Mesodermal cell (in vitro differentiated cells): ENCODE measurements at regions not wholly inside any gene's neighbourhood (a gene's known extent, or its start where the extent isn't known, plus 50 kb on each side); places are given as distances from the start of the nearest gene placed in this dataset.
A peak's percentile ranks its signal among the peaks of the same experiment; 100 is the strongest.

Experiments
- H3K27ac ChIP-seq: 2 replicates; pipeline ENCODE4 v1.7.0; 2013; ENCODE audit warnings: mild to moderate bottlenecking, low read depth, low read length, moderate library complexity; ENCODE audit not compliant: severe bottlenecking
- H3K36me3 ChIP-seq: 2 replicates; pipeline ENCODE4 v1.7.1; 2013; ENCODE audit warnings: mild to moderate bottlenecking, low read length, moderate library complexity; ENCODE audit not compliant: control insufficient read depth, insufficient read depth
- H3K4me1 ChIP-seq: one replicate; pipeline ENCODE4 v1.7.1; 2013; ENCODE audit warnings: mild to moderate bottlenecking, low read length; ENCODE audit not compliant: insufficient read depth, control insufficient read depth, poor library complexity, severe bottlenecking
- H3K4me3 ChIP-seq: 2 replicates; pipeline ENCODE4 v1.7.0; 2013; ENCODE audit warnings: low read length, control low read depth, mild to moderate bottlenecking; ENCODE audit not compliant: insufficient read depth, poor library complexity, severe bottlenecking; ENCODE audit errors: extremely low read depth
- H3K9me3 ChIP-seq: 2 replicates; pipeline ENCODE4 v1.7.1; 2013; ENCODE audit warnings: mild to moderate bottlenecking, low read length, moderate library complexity; ENCODE audit not compliant: control insufficient read depth
- WGBS, 2 experiments: methylation state at CpG; one replicate each; pipeline ENCODE4 v1.1.5; 2013; ENCODE audit warnings: missing lambda C conversion rate in 2 of 2; ENCODE audit not compliant: insufficient coverage in 2 of 2; 5-methylcytosine and 5-hydroxymethylcytosine counted together

DNA sequence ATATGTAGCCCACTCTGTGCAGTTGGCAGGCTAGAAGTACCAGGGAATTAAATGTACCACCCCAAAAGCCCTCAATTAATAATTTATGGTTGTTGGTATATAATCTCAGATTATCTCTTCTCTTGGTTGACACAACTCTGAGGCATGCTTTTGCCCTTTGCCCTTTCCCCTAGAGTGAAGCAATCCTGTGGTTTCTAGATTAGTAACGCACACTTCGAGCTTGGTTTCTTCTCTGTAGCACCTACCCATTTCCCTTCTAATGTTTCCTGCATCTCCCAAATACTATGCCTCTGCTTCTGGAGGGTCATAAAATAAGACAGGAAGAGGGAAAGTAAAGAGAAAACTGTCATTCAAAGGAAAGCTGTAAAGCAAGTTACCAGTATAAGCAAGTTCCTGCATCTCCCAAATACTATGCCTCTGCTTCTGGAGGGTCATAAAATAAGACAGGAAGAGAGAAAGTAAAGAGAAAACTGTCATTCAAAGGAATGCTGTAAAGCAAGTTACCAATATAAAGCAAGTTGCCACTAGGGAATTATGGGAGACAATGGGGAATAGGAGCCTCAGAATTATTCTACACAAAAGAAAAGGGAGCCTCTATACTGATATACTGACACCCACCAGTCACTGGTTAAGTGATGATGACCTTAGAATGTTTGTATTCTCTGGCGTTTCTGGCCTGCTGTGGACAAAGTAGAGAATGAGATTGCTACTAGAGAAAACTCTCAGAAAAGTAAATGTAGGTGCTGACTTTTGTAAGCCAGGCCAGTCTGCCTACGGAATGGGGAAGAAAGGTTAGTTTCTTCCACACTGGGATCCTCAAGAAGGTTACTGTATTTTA lies 862.6 kb upstream of the MAN1A1 start:
- Histone ChIP-seq H3K27ac (peak overlapping the region; percentile 26), H3K4me3 (no peak overlapping the region), H3K4me1 (peaks cover 3% of the 10 kb centered on the region), H3K9me3 (no peaks in the 10 kb centered on the region), H3K36me3 (no peaks in the 10 kb centered on the region)
- 71 to 100% methylated on average over 1 to 2 of the region's 4 CpGs for WGBS, 2 experiments

DNA sequence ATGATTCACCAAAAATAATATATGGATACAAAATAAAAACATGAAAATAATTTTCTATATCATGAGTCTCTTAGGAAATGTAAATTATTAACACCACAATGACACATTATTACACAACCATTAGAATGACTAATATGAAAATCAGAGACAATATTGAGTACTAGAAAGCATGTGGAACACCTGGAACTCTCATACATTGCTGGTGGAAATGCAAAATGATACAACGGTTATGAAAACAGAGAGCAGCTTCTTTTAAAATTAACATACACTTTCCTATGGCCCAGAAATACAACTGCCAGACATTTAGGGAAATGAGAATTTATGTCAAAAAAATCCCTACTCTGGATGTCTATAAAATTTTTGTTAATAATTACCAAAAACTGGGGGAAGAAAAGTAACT lies 853.3 kb upstream of the MAN1A1 start:
- no CpG with 5 or more reads among the region's 1 CpG for WGBS, 2 experiments
- H3K4me1 ChIP-seq = peaks cover 7% of the 10 kb centered on the region
- H3K9me3 ChIP-seq = peaks cover 4% of the 10 kb centered on the region

DNA sequence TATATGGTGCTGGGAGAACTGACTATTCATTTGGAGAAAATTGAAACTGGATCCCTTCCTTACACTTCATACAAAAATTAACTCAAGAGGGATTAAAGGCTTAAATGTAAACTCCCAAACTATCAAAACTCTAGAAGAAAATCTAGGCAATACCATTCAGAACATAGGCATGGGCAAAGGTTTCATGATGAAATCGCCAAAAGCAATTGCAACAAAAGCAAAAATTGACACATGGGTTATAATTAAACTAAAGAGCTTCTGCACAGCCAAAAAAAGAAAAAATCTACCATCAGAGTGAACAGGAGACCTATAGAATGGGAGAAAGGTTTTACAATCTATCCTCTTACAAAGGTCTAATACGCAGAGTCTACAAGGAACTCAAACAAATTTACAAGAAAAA lies 851.3 kb upstream of the MAN1A1 start:
- Histone ChIP-seq H3K9me3 (peaks cover 4% of the 10 kb centered on the region), H3K36me3 (no peaks in the 10 kb centered on the region), H3K4me1 (peaks cover 16% of the 10 kb centered on the region), H3K27ac (no peak overlapping the region), H3K4me3 (no peak overlapping the region)
- whole genome bisulfite sequencing, 2 experiments = no CpG with 5 or more reads among the region's 2 CpGs

More for the DNA sequence above, 853.3 kb upstream of the MAN1A1 start:
- H3K27ac ChIP-seq = no peak overlapping the region
- no peak overlapping the region for H3K4me3 ChIP-seq
- H3K36me3 ChIP-seq = no peaks in the 10 kb centered on the region

DNA sequence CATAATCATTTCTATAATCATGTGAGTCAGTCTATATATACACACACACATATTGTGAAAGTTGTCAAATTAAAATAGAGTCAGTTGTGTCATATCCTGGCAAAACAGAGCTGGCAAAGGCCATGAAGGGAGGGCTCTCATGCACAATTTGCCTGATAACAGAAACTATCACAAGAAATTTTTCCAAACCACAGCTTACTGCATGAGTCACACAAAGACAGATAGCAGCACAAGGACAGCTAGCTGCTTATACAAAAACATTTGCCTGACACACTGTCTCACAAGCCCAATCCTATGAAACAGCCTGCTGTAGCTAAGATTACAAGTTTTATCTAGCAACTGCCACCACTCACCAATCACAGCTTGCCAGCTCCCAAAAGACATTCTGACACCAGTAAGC lies 848.5 kb upstream of the MAN1A1 start:
- H3K4me3 ChIP-seq = no peak overlapping the region
- peak overlapping the region; percentile 90 for H3K27ac ChIP-seq

DNA sequence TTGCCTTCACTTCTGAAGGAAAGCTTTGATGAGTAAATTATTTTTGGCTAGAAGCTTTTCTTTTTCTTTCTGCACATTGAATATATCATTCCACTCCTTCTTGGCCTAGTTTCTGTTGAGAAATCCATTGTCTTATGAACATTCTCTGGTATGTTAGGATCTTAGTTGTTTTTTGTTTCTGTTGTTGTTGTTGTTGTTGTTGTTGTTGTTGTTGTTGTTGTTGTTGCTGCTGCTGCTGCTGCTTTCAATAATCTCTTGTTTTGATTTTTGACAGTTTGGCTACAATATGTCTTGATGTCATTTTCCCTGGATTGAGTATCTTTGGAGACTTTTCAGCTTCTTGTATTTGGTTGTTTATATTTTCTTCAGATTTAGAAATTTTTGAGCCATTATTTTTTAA lies 836.5 kb upstream of the MAN1A1 start:
- Histone ChIP-seq H3K4me3 (no peak overlapping the region), H3K36me3 (no peaks in the 10 kb centered on the region), H3K9me3 (no peaks in the 10 kb centered on the region), H3K27ac (no peak overlapping the region), H3K4me1 (no peaks in the 10 kb centered on the region)

More for the DNA sequence above, 848.5 kb upstream of the MAN1A1 start:
- Histone ChIP-seq H3K4me1 (peaks cover 16% of the 10 kb centered on the region), H3K9me3 (no peaks in the 10 kb centered on the region), H3K36me3 (no peaks in the 10 kb centered on the region)

DNA sequence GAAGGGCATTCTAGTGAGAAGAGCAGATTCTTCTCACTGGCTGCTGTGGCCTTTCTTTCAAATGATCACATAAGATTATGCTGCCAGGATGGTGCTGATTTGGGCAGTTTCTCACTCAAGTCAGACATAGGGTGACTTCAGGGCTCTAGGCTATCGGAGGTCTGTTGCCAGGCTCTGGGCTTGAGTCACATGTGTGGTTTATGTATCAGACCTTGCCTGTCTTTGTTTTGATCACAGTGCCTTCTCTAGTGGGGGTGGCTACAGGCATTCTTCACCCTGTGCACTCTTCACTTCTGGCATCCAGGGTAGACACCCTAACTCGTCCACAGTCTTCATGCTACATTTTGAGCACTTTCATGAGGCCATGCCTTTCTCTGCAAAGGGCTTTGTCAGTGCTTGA lies 823.7 kb upstream of the MAN1A1 start:
- Histone ChIP-seq H3K27ac (no peak overlapping the region), H3K4me3 (no peak overlapping the region), H3K9me3 (no peaks in the 10 kb centered on the region), H3K4me1 (no peaks in the 10 kb centered on the region), H3K36me3 (no peaks in the 10 kb centered on the region)
- 80 to 92% methylated on average over 1 to 2 of the region's 2 CpGs for WGBS, 2 experiments

DNA sequence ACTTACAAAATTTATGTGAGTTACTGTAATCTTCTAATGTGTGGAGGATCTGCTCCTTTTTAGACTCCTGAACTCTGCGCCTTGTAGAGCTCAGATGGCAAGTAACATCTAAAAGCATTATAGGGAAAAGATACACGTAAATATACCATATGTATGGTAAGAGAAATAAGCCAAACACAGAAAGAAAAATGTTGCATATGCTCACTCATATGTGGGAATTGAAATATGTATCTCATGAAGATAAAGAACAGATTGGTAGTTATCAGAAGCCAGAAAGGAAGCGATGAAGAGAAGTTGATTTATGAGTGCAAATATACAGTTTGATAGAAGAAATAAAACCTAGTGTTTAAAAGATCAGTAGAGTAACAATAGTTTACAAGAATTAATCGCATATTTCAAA lies 815.0 kb upstream of the MAN1A1 start:
- no peaks in the 10 kb centered on the region for H3K36me3 ChIP-seq
- H3K4me1 ChIP-seq = no peaks in the 10 kb centered on the region
- H3K27ac ChIP-seq = no peak overlapping the region
- no peaks in the 10 kb centered on the region for H3K9me3 ChIP-seq
- WGBS, 2 experiments = no CpG with 5 or more reads among the region's 4 CpGs
- H3K4me3 ChIP-seq = no peak overlapping the region

DNA sequence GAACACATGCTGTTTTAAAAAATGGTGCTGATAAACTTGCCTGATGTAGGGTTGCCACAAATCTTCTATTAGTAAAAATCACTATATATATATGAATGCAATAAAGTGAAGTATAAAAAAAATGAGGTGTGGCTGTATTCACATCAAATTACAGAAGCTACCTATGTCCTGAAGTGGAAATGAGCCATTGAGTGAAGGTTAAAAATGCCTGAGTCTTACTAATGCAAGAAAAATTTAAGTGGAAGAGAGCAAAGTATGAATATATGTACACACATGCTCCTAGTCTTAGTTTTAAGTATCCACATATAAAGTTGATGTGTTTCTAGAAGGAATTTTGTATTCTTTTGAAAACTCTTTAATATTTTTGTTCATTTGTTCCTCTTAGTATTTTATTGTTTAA lies 808.3 kb upstream of the MAN1A1 start:
- H3K4me3 ChIP-seq = no peak overlapping the region
- no peak overlapping the region for H3K27ac ChIP-seq
- H3K36me3 ChIP-seq = no peaks in the 10 kb centered on the region
- no peaks in the 10 kb centered on the region for H3K4me1 ChIP-seq
- H3K9me3 ChIP-seq = no peaks in the 10 kb centered on the region

DNA sequence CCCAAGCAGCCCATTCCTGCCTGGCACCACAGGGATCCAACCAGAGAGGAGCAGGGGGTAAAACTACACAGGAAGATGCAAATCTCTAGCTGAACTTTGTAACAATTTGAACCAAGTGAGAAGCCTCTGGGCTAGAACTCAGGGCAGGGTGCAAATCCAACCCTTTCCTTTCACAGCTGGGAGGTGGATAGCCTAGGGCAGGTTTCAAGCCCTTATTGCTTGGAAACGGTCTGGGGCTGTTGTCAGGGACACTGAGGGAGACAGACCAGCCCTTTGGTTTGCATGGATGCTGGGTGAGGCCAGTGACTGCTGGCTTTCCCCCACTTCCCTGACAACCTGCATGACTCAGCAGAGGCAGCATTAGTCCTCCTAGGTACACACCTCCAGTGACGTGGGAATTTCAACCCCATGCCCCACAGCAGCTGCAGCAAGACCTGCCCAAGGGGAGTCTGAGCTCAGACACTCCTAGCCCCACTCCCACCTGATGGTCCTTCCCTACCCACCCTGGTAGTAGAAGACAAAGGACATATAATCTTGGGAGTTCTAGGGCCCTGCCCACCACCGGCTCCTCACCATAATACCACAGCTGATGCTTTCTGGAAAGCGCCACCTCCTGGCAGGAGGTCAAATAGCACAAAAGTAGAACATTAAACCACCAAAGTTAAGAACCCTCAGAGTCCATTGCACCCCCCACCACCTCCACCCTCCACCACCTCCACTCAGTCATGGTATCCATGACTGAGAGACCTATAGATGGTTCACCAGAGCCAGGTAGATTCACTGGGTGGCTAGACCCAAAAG lies 797.7 kb upstream of the MAN1A1 start:
- 82 to 86% methylated on average over 2 of the region's 4 CpGs for whole genome bisulfite sequencing, 2 experiments
- Histone ChIP-seq H3K4me3 (no peak overlapping the region), H3K27ac (no peak overlapping the region), H3K9me3 (no peaks in the 10 kb centered on the region), H3K4me1 (peaks cover 2% of the 10 kb centered on the region), H3K36me3 (no peaks in the 10 kb centered on the region)

DNA sequence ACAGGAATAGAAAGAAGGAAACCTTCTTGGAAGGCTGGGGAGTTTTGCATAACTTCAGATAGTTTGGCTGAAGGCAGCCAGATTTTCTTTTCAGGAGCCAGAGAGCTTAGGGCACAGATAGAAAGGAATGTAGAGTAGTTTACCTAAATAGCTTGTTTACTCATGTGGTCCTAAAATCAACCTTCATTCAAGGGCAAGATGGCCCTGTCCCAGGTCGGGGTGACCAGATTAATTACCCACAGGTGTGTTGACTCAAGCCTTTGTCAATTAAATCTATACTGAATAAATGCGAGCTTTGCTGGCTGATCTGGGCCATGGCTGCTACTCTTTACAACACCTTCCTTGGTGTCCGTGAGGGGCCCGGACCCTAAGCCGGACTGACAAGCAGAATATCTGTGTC lies 792.0 kb upstream of the MAN1A1 start:
- Histone ChIP-seq H3K27ac (no peak overlapping the region), H3K4me3 (no peak overlapping the region), H3K4me1 (no peaks in the 10 kb centered on the region), H3K9me3 (no peaks in the 10 kb centered on the region), H3K36me3 (no peaks in the 10 kb centered on the region)
- WGBS, 2 experiments = 78 to 90% methylated on average over 2 to 5 of the region's 5 CpGs

DNA sequence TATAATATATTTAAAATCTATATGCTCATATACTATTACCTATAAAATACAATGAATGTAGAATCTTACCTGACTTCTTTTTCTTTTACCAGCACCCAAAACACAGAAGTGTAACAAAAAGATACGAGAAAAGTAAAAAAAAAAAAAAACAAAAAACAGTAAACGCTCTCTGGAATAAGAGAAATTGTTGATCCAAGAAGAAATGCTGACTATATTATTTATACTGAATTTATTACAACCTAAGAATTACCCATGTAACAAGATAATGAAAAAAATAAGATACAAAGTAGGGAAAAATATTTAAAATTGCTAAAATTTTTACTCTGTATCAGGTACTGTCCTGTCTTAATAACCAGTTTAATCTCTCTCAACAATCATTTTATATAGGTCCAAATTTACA lies 787.9 kb upstream of the MAN1A1 start:
- Histone ChIP-seq H3K4me1 (no peaks in the 10 kb centered on the region), H3K36me3 (no peaks in the 10 kb centered on the region), H3K27ac (no peak overlapping the region), H3K9me3 (no peaks in the 10 kb centered on the region), H3K4me3 (no peak overlapping the region)
- no CpG with 5 or more reads among the region's 2 CpGs for WGBS, 2 experiments
